ENCODE measurements at regions not wholly inside any gene's neighbourhood (a gene's known extent, or its start where the extent isn't known, plus 50 kb on each side); places are given as distances from the start of the nearest gene placed in this dataset.

- no peak for TF ChIP-seq NFIX (CRISPR knock-in tag; IDR thresholded peaks at IDR 0.05; ENCODE audit: low read depth)
- no peak for TF ChIP-seq NCOR1 (IDR thresholded peaks at IDR 0.05)
- TF ChIP-seq TAF9B (IDR thresholded peaks at IDR 0.05; ENCODE audit: partially characterized antibody) = no peak
- no peak for TF ChIP-seq JUNB (CRISPR knock-in tag; conservative IDR thresholded peaks at IDR 0.05)
- no peak for TF ChIP-seq CBX1 (IDR thresholded peaks at IDR 0.05; ENCODE audit: low read depth)
- no peak for TF ChIP-seq ZNF174 (CRISPR knock-in tag; IDR thresholded peaks at IDR 0.05)
- no peak for TF ChIP-seq ZNF57 (CRISPR knock-in tag; IDR thresholded peaks at IDR 0.05)
- no peak for TF ChIP-seq MBD1 (CRISPR knock-in tag; IDR thresholded peaks at IDR 0.05)
- TF ChIP-seq ZKSCAN1 (IDR thresholded peaks at IDR 0.05; ENCODE audit: low read depth, low read length) = no peak
- no peak for TF ChIP-seq FIP1L1 (IDR thresholded peaks at IDR 0.05; ENCODE audit: low read depth, low read length, poor library complexity, severe bottlenecking)
These were observed 69.8 kb downstream of the TSN start (continued) for GRCh38 chr2:121825003-121825950.
